ENCODE measurements at regions not wholly inside any gene's neighbourhood (a gene's known extent, or its start where the extent isn't known, plus 50 kb on each side); places are given as distances from the start of the nearest gene placed in this dataset.

DNA sequence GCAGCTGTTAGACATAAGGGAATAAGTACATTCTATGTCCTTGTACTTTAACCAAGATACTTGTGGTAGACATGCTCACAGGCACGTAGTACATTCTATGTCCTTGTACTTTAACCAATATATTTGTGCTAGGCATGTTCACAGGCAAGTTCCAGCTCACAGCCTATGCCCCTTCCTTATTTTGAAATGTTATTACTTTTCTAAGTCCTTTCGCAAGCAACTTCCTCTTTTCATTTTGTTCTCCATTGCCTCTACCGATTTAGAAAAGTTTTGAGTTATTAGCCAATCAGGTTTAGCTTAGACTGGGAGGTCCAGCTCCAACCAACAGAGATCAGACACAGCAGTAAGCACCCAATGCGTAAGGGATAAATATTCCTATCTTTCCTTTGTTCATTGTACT lies 60.1 kb upstream of the NUDT7 start:
- no peak for TF ChIP-seq JUND (IDR thresholded peaks at IDR 0.05; ENCODE audit: low read depth)
- DNase-seq (ENCODE audit: low read depth in 1 of 2, low spot score in 1 of 2), result no peak
- in situ Hi-C loops (cut with HindIII; ENCODE audit: low pct_unique_long_range_greater_than_20kb, low sequenced_read_pairs), result no loop called here

GRCh38 chr16:77663711-77664110 lies 58.6 kb upstream of the NUDT7 start:
- in situ Hi-C loops (cut with HindIII; ENCODE audit: low pct_unique_long_range_greater_than_20kb, low sequenced_read_pairs), result no loop called here
- no peak for DNase-seq (ENCODE audit: low read depth in 1 of 2, low spot score in 1 of 2)
- no peak for TF ChIP-seq JUND (IDR thresholded peaks at IDR 0.05; ENCODE audit: low read depth)

DNA sequence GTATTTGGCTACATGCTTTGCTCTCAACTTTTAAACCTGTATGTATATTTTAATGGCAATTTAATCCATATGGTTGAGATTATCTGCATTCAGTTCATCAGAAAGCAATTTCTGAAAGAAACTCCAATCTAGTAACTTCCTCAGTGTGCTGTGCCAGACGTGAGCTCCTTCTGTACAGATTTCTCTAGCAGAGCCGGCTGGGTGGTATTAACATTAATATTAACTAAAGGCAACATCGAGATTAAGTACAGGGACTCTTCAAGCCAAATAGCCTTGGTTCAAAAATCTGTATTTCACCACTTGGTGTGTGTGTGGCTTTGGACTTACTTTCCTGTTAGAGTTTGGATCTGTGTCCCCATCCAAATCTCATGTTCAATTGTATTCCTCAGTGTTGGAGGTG lies 55.5 kb upstream of the NUDT7 start:
- no peak for TF ChIP-seq JUND (IDR thresholded peaks at IDR 0.05; ENCODE audit: low read depth)
- no peak for DNase-seq (ENCODE audit: low read depth in 1 of 2, low spot score in 1 of 2)
- in situ Hi-C loops (cut with HindIII; ENCODE audit: low pct_unique_long_range_greater_than_20kb, low sequenced_read_pairs), result no loop called here

DNA sequence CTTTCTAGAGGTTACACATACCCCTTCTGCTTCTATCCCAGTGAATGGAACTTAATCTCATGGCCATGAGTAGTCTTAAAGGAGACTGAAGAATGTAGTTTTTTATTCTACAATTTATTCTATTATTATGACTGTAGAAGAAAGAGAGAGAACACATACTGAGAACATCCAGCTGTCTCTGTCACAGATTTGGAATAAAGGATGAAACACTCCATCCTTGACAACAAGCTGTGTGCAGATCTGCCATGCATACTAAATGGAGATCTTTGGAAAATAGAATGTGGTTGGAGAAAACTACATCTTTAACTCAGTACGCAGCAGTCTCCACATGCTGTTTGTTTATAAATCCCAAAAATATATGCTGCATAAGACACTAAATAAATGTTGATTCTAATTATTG lies 54.1 kb upstream of the NUDT7 start:
- DNase-seq (ENCODE audit: low read depth in 1 of 2, low spot score in 1 of 2), result no peak
- in situ Hi-C loops (cut with HindIII; ENCODE audit: low pct_unique_long_range_greater_than_20kb, low sequenced_read_pairs), result no loop called here
- TF ChIP-seq JUND (IDR thresholded peaks at IDR 0.05; ENCODE audit: low read depth), result no peak

GRCh38 chr16:77669057-77669456 lies 53.3 kb upstream of the NUDT7 start:
- in situ Hi-C loops (cut with HindIII; ENCODE audit: low pct_unique_long_range_greater_than_20kb, low sequenced_read_pairs), result no loop called here
- no peak for TF ChIP-seq JUND (IDR thresholded peaks at IDR 0.05; ENCODE audit: low read depth)
- DNase-seq (ENCODE audit: low read depth in 1 of 2, low spot score in 1 of 2), result no peak
